ENCODE measurements at regions not wholly inside any gene's neighbourhood (a gene's known extent, or its start where the extent isn't known, plus 50 kb on each side); places are given as distances from the start of the nearest gene placed in this dataset.
A peak's percentile ranks its signal among the peaks of the same experiment; 100 is the strongest.

DNA sequence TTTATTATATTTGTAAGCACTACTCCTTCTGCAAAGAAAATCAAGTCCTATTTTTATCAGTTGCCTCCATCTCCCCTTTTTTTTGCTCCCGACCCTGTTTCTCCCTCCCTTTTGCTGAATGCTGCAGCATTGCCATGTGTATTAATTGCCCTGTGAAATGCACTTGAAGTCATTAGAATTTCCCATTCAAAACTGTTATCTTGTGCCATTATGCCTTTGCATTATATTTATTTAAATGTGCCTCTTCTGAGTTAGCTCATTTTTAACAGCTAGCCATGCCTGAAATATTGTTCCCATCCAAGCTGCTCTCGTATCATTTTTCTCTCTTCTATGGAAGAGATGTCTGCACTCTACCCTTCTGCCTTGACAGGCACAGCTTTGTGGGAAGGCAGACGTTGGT lies 404.0 kb upstream of the PLXNA2 start:
- DNase-seq: no peak

DNA sequence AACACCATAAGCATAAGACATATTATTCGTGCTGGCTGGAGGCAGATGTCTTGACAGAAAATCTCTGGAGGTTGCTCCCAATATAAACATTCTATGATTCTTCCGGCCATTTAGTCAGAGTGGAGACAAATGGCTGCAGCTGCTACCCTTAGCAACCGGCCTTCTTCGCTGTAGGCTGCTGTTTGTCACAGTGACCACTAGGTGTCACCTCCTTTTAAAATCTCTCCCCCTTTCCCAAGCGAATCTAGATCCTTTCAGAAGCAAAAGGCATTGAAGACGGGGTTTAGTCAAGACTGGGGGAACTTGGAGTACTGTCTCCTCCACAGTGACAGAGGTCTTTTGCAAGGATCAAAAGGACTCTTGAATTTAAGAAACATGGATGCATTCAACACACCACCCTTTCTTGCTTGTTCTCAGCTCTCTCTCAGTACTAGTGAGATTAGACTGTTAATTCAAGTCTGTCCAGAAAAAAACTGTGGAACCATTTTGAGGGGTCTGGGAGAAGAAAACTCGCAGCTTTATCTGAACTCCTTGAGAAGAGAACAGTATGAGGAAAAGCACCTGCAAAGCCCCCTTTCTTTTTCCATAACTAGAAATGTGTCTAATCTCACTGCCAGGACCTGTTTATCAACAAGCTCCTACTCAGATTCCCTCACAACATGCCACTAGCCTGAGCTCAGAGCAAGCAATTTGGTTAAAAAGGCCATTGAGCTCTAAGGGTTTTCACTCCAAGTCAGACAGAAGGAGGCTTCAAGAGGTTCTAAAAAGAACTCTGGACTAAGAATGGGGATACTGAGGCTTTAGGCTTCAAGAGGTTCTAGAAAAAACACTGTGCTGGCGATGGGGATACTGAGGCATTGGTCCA lies 408.3 kb upstream of the PLXNA2 start:
- peak; percentile 91 for DNase-seq

DNA sequence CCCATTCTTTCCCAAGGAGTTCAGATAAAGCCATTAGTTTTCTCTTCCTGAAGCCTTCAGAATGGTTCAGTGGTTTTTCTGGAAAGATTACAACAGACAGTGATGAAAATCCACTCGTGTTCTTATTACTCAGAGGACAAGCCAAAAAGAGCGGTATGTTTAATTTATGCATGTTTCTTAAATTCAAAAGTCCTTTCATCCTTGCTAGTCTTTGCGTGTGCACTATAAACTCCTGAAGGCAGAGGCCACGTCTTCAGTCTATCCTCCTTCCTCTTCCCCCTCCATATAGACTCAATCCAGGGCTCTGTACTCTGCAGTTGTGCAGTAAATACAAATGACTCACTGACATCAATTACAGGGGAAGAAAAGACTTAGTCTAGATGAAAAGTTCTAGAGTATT lies 409.2 kb upstream of the PLXNA2 start:
- DNase-seq: no peak

DNA sequence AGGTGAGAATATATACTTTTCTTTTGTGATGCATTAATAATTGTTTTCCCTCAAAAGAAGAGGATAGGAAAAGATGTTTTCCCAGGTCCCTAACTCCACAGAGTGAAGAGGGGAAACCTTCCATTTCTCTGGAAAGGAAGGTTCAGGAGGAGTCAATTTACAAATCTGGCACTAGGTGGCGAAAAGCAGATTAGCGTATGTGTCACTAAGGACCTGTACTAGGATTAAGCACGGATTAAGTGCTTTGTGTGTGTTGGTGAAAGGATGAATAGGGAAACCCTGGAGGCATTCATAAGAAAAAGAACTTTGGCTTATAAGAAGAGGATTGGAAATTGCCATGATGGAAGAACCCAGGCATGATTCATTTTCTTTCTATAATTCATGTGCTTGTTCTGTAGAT lies 410.1 kb upstream of the PLXNA2 start:
- DNase-seq: no peak

DNA sequence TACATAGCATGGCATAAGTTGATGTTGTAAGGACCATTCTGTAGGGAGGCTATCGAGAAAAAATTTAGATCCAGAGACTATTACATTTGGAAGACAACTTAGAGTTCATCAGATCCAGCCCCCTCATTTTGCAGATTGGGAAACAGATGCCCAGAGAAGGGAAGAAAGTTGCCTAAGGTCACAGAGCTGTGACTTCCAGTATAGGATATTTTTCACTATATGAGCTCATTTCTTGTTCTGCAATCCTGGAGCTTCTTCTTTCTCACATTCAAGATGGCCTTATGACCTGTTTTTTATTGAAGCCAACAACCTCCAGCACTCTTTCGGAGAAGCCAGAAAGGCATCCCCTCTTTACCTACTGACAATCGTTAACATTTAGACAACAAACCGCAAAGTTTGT lies 421.8 kb upstream of the PLXNA2 start:
- no peak for DNase-seq

DNA sequence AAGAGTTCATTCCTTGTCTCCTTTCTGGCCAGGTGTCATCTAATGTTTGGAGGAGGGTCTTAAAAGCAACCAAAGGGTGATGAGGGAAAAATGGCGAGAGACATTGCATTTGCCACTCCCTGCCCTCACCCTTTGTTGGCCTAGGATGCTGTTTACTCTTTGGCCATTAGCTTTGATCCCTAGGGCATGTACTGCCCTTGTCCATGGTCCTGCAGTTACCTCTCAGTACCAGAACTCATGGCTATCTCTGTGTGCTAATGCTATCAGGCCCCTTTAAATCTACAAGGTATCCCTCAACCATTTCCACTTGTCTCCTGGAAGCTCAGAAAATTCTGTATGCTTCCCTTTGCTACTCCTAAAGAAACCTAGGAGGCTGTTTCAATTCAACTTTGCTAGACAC lies 424.8 kb upstream of the PLXNA2 start:
- DNase-seq: no peak

DNA sequence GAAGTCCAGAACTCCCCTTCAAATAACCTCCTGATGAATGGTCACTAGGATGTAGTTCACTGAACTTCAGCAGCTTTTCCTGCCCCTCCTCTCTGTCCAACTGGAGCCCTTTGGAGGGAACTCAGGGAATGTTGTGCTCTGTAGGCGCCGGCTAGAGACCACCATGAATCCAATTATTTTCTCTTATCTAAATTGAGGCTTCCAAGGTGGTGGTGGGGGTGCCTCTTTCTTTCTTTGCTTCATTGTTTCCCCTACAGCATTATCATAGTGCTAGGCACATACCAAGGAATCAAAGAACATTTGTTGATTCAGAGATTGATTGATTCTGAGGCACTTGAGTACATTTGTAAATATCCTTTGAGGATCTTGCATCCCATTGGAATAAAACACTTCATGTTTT lies 426.6 kb upstream of the PLXNA2 start:
- DNase-seq: no peak

DNA sequence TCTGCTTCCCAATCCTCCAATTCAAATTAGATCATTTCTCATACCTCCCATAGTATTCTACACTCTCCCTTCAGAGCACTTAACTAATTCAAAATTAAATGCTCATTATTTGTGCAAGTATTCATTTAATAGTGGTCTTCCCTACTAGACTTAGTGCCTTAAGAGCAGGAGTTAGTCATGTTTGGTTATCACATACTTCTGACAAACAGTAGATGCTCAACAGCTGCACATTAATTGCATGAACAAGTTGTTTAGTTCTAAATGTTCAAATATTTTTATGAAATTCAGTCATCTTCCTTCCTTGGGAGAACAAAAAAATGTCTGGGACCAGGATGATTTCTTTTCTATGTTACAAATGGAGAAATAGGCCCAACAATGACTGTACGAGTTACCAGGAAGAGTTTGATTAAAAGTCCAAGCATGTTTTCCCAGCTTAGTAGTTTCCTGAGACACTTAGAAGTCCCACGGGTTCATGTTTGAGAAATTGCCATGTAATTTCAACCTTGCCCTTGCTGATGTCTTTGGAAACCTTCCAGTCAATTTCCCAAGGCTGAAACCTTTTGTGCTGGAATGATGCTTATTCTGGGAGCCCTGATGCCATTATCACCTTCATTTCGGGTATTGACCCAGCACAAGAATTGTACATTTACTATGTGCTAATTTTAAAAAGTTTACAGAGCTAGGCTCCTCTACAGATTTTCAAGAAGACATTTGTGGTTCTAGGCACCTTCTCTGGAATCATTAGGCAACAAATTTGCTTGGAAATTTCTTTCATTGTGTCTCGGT lies 437.9 kb upstream of the PLXNA2 start:
- DNase-seq: no peak

DNA sequence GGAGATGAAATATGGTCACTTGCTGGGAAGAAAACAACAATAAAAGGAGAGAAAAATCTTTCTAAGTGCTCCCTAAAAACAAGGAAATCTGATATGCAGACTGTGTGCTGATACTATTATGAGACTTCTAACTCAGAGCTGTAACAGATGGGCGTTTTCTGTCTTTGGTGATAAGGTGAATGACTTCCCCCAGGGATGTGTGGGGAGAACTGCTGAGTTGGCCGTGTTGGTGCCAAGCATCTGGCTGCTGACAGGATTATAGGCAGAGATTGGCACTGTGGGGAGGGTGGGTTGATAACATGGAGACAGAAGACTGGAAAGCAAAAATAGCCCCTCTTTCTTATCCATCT lies 438.5 kb upstream of the PLXNA2 start:
- no peak for DNase-seq

DNA sequence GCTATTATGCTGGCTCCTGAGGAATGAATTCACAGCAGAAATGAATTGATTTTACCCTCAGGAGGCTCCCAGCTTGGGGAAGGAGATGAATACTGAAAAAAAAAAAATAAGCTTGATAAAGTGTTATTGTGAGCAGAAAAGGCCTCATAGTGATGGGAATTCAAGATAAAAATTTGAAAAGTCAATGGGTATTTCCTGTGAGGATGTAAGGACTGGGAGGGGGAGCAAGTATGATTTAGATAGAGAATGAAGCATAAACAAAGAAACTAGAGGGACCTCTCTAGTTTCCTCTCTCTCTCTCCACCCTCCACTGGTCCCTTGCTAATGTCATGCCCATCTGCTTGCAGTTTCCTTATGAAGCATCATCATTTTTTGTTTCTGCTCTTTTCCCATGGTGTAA lies 439.0 kb upstream of the PLXNA2 start:
- DNase-seq: no peak

DNA sequence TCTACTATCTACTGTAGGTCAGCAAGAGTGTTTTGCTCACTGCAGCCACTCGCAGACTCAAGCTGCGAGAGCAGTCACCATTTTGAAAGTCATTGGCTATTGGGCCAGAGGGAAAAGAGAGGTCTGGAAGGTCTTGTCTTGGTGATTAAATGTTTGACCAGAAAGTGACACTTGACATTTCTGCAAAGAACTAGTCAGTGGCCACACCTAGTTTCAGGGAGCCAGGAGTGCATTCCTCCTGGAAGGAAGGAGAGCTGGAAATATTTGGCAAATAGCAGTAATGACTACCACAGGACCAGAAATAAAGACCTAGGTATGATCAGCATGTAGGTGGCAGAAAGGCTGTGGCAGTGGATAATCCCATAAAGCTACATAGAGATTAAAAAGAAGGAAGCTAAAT lies 440.0 kb upstream of the PLXNA2 start:
- no peak for DNase-seq

DNA sequence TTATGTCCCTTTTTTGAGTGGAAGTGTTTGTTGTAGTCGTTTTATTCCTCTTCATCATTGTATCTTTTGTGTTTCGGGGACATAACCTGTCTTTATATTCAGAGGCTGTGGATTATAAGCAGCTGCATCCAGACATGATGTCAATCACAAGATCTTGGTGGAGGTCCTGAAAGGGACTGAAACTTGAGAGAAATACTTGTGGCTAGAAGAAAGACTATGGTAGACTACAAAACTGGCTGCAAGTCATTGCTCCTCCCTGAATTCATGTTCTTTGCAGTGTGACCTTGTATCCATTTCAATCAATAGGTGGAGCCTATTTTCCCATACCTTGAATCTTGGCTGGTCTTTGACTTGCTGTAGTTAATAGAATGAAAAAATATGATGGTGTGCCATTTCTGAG lies 442.4 kb upstream of the PLXNA2 start:
- DNase-seq: no peak

DNA sequence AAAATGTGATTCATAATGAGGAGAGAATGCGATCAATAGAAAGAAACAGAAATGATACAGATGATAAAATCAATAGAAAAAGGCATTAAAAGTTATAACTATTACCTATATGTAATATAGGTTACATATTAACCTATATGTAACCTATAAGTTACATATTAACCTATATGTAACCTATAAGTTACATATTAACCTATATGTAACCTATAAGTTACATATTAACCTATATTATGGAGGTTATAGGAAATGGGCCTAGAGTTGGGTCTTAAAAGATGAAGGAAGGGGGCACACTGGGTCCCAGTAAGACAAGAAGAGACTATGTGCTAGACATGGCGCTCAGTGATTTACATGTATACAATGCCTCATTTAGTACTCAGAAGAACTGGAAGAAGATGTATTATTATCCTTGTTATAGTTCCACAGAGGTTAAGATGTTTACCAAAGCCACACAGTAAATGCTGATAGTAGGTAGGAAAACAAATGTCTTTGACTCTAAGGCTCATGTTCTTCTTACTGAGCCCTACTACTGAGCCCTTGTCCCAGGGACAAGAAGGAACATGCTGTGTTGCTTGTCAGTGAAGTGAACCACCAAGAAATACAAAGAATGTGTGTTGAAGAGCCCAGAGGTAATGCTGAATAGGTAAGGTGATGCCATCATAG lies 444.6 kb upstream of the PLXNA2 start:
- no peak for DNase-seq

DNA sequence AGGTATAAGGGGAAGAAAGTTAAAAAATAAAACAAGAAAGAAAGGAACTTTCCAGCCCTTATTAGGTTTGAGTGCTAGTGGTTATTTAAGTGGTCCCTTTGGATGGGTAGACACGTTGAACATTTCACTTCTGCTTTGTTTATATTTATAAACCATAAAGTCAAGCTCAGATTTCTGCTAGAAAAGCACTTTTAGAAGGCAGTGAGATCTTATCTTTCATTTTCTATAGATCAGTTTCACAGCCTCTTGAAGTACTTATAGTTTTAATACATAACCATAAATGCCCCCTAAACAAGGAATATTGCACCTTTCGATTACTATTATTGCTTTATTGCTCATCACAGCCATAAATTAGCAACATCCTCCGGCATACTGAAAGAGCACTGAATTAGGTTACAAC lies 446.8 kb upstream of the PLXNA2 start:
- no peak for DNase-seq

DNA sequence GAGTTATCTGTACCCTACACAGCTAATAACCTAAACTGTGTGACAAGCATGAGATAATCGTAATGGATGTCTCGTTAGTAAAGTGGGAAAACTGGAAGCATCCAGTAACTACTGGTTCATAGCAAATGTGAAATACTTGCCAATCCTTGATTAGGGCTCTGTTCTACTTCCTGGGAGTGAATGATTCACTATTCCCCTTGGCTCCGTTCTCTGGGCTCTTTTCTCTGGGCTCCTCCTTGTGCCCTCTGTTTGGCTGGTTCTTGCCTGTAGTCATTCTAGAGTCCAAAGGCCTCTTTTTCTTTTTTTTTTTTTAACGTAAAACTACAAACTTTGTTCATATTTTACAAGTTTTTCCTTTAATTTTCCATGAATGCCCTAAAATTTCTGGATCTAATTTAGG lies 465.8 kb upstream of the PLXNA2 start:
- no peak for DNase-seq

DNA sequence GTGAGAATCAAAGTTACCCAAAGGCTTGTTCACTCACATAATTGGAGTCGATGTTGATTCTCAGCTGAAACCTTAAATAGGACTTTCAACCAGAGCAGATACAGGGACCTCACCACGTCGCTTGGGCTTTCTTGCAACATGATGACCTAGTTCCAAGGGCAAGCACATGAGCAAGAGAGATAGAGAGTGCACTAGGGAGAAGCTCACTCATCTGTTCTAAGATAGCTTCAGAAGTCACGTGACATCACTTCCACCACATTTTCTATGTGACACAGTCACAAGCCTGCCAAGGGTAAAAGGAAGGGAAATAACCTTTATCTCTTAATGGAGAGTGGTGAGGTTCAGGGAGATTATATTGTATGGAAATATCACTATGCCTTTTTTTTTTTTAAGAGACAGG lies 470.1 kb upstream of the PLXNA2 start:
- DNase-seq: no peak

DNA sequence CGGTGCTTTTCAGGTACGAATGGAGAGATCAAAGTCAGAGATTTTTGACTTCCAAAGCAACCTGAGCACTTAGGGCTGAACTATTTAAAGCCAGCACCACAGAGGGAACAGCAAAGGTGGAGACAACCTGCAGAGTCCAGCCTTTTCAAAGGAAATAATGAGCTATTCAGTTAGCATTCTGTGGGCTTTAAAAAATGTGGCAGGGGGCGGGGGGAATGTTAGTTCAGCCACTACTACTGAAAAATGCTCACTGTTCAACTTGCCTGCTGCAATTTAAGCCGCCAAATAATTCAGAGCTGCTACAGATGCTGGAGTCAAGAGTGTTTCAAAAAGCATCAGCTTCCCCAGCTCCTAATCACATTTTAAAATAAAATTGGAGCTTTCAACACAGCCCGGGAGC lies 473.3 kb upstream of the PLXNA2 start:
- no peak for DNase-seq

DNA sequence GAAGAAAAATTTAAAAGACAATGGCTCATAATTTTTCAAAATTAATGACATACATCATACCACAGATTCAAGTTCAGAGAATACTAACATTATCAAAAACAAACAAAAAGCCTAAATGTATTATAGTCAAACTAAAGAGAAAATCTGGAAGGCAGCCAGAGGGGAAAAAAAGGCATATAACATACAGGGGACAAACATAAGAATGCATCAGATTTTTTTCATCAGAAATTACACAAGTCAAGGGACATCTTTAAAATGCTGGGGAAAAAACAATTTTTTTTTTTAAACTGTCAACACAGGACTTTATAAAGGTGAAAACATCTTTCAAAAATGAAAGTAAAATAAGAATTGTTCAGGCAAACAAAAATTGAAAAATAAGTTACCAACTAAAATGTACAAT lies 478.4 kb upstream of the PLXNA2 start:
- no peak for DNase-seq

DNA sequence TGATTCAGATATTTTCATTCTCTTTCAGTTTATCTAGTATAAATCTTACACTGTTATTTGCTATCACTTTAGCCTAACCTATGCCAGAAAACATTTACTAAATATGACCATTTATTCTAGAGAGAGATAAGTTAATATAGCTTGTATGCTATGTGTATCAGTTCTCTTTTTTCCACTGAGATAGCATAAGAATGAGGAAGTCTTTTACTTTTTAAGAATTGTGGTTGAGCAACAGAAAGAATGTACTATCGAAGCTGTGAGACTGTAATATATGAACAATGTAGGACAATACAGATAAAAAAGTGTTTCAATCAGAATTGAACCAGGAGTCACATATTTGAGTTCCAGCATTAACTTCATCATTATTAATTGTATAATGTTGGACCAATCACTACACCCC lies 479.9 kb upstream of the PLXNA2 start:
- no peak for DNase-seq

DNA sequence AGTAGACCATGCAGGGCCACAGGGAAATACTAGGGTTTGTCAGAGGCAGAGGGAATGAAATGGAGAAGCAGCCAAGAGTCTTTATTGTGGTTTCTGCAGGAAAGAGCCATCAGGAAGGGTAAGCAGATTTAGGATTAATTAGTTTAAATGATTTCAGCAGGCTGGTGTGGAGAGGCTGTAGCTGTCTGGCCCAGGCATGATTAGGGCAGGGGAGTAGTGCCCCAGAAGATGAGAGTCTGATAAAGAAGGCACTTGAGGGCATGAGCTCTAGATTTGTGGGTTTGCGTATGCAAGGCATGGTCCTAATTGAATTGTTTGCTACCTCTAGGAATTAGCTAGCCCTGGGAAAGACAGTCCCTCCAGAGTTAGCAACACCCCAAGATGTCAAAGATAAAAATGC lies 484.6 kb upstream of the PLXNA2 start:
- DNase-seq: no peak

DNA sequence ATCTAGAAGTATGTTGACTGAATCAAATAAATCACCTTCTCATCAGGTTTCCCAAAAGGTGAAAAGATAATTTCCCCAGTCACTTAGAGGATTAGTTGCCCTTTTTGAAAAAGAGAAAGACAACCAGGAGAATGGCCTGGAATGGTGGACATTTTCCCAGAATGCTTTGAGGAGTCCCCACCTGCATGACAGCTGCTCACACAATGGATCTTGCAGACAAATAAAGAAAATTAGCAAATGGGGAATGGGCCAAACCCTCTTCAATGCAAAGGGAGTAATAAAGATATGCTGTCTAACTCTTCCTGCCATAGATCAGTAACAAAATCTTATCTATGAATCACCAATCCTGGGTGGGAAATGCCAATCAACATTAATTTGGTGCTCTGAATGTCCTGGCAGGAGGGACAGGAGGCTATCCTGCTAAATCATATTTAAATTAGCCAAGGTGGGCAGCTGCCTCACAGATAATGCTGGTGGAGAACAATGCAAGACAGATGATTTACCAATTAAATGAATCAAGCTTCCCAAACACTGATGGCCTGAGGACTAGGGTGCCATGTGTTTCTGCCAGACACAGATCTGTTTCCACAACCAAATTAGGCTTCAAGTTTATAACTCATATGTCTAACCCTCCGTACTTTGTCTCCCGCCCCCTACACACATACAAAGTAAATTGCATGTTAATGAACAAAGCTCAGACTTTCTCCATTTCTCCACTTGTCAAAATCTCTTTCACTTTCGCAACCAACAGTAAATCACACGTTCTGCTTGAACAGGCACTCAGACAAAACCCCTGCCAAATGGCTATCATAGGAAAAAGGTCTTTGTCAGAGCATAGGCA lies 488.0 kb upstream of the PLXNA2 start:
- DNase-seq: peak; percentile 51

DNA sequence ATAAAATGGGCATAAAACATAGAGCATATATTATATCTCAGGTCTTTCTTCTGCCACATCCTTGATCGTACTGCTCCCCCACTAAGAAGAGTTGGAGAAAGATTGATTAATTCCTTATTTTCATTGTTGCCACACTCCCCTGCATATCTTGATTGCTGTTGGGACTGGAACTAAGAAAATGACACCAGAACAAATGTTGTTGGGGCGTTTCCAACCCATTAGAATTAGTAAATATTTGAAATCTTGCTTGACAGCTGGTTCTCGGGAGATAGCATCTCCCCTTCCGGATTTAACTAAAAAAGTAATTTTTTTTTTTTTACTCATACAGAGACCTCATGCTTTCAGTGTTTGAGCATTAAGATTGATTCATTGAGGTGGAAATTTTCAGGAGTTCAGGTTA lies 493.0 kb upstream of the PLXNA2 start:
- DNase-seq: no peak

DNA sequence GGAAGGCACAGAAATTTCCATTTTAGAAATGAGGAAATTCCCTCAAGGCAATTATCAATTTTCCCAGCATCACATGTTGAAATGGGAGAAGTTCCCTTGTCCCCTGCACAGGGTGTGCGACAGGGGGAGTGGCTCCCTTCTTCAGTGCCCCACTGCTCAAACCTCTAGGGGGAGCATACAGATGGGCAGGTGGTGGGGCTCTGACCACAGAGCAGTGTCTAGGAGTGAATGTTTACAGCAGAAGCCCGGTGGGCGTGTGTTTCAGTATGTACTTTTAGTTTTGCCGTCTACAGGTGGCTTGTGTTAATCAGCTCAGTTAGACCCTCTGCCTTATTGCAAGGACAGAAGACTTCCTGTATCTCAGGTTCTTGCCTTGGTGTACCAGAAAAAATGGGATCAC lies 493.7 kb upstream of the PLXNA2 start:
- no peak for DNase-seq
